Spleen (tissue), 11 donors: ENCODE measurements at regions not wholly inside any gene's neighbourhood (a gene's known extent, or its start where the extent isn't known, plus 50 kb on each side); places are given as distances from the start of the nearest gene placed in this dataset.

Experiments
- DNase-seq: peaks from one replicate; pipeline ENCODE4 v3.0.0-alpha.2; 2020
- H3K27ac ChIP-seq, 8 donors: fragments of 200-600 bp; sonication (generic) in 7 of 8; 1 replicate in 4 of 8; 2 replicates in 4 of 8; pipeline versions ENCODE4 v1.5.0 to v1.8.0; 2016 to 2021; ENCODE audit warnings: inconsistent platforms in 4 of 8, mild to moderate bottlenecking in 4 of 8, moderate library complexity in 1 of 8
- H3K27me3 ChIP-seq, 7 donors: fragments of 200-600 bp; sonication (generic) in 6 of 7; replicated peaks in 1 of 7; 1 replicate in 4 of 7; 2 replicates in 3 of 7; pipeline versions ENCODE4 v1.5.0 to v1.8.0; 2016 to 2021; ENCODE audit warnings: inconsistent platforms in 3 of 7, mild to moderate bottlenecking in 1 of 7
- H3K36me3 ChIP-seq, 6 donors: fragments of 200-600 bp; sonication (generic) in 5 of 6; 1 replicate in 4 of 6; 2 replicates in 2 of 6; pipeline versions ENCODE4 v1.5.0 to v1.8.0; 2016 to 2021; ENCODE audit warnings: inconsistent platforms in 2 of 6
- H3K4me1 ChIP-seq, 6 donors: fragments of 200-600 bp; sonication (generic) in 5 of 6; 1 replicate in 3 of 6; 2 replicates in 3 of 6; pipeline versions ENCODE4 v1.5.0 to v1.8.0; 2016 to 2021; ENCODE audit warnings: inconsistent platforms in 3 of 6
- H3K4me3 ChIP-seq, 8 donors: fragments of 200-600 bp; sonication (generic) in 7 of 8; 1 replicate in 4 of 8; 2 replicates in 4 of 8; pipeline versions ENCODE4 v1.5.0 to v1.8.0; 2016 to 2021; ENCODE audit warnings: inconsistent platforms in 4 of 8, mild to moderate bottlenecking in 4 of 8, moderate library complexity in 2 of 8
- H3K9me3 ChIP-seq, 8 donors: fragments of 200-600 bp; sonication (generic) in 7 of 8; 1 replicate in 4 of 8; 2 replicates in 4 of 8; pipeline versions ENCODE4 v1.5.0 to v1.8.0; 2016 to 2021; ENCODE audit warnings: inconsistent platforms in 4 of 8
- POLR2A ChIP-seq, 3 donors: fragments of 450-650 bp; IDR thresholded peaks; one replicate each; pipeline ENCODE4 v1.5.1; 2017; ENCODE audit warnings: antibody characterized with exemption in 3 of 3, mild to moderate bottlenecking in 1 of 3
- POLR2AphosphoS5 ChIP-seq, 3 donors: sonication (generic); formaldehyde crosslinking; IDR thresholded peaks; one replicate each; pipeline ENCODE4 v1.5.1; 2017; ENCODE audit warnings: antibody characterized with exemption in 3 of 3
- WGBS, 5 donors: extraction: QIAGEN DNeasy Blood & Tissue Kit in 3 of 5; methylation state at CpG; one replicate each; pipeline versions ENCODE4 v1.1.5 to v1.1.7; 2013 to 2018; 5-methylcytosine and 5-hydroxymethylcytosine counted together
- intact Hi-C: fragments of 100-400 bp; cut with DNase I; formaldehyde crosslinking; loops from one replicate; pipeline ENCODE4 v1.15.0; 2023; ENCODE audit warnings: low total_unique reads
- TF ChIP-seq, protein P1 (sequence below), 11 experiments: fragments of 200-600 bp in 7 of 11; fragments of 450-650 bp in 4 of 11; sonication (generic) in 4 of 11; IDR thresholded peaks in 8 of 11; conservative IDR thresholded peaks in 3 of 11; 1 replicate in 7 of 11; 2 replicates in 4 of 11; pipeline versions ENCODE4 v1.4.0 to v1.8.0; 2016 to 2021; ENCODE audit warnings: antibody characterized with exemption in 11 of 11, inconsistent platforms in 4 of 11, mild to moderate bottlenecking in 1 of 11
- donor health status: healthy with polysubstance abuse.
- donor health status: DM: no; HTN: no; CAD: no; lungs with moderate emphysema.
- donor health status: DM: no; HTN: no; CAD: no.
- donor health status: Bipolar disorder and iron deficiency.
- donor health status: healthy.
- donor health status: DM: no; HTN: no; CAD: no.
- donor health status: DM: yes; HTN: yes; CAD: no.

DNA sequence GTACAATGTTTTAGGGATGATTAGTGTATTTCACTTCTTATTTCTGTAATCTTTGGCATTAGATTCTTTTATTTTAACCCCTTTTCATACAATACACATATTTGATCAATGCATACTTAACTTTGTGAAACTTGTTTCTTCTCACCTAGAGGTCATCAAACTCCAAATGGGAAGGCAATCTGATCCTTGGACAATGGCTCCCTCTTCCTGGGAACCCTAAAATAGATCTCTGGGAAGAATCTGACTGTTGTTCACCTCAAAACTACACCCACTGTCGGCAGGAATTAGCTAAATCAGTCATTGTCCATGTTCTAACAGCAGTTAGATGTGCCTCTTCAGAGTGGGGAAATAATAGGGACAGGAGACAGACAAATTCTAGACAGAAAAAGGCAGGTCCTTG lies 707.4 kb upstream of the CHORDC1 start:
- WGBS, 5 donors: 65 to 83% (median 71%) methylated on average over 1 of the region's 1 CpG
- no peak overlapping the region for H3K27ac ChIP-seq
- H3K4me1 ChIP-seq: no peaks in the 10 kb centered on the region
- no peak for TF ChIP-seq POLR2A (IDR thresholded peaks at IDR 0.05)
- TF ChIP-seq, protein P1, sequence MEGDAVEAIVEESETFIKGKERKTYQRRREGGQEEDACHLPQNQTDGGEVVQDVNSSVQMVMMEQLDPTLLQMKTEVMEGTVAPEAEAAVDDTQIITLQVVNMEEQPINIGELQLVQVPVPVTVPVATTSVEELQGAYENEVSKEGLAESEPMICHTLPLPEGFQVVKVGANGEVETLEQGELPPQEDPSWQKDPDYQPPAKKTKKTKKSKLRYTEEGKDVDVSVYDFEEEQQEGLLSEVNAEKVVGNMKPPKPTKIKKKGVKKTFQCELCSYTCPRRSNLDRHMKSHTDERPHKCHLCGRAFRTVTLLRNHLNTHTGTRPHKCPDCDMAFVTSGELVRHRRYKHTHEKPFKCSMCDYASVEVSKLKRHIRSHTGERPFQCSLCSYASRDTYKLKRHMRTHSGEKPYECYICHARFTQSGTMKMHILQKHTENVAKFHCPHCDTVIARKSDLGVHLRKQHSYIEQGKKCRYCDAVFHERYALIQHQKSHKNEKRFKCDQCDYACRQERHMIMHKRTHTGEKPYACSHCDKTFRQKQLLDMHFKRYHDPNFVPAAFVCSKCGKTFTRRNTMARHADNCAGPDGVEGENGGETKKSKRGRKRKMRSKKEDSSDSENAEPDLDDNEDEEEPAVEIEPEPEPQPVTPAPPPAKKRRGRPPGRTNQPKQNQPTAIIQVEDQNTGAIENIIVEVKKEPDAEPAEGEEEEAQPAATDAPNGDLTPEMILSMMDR (IDR thresholded peaks at IDR 0.05 in 8 of 11, conservative IDR thresholded peaks at IDR 0.05 in 3 of 11): no peak
- no peak for TF ChIP-seq POLR2AphosphoS5 (IDR thresholded peaks at IDR 0.05)
- no peak for DNase-seq
- H3K27me3 ChIP-seq: no peaks in the 10 kb centered on the region
- H3K9me3 ChIP-seq: peaks cover 0 to 23% (median 8%) of the 10 kb centered on the region in 8 donors
- H3K4me3 ChIP-seq: no peak overlapping the region
- intact Hi-C loops: no loop called here
- no peaks in the 10 kb centered on the region for H3K36me3 ChIP-seq

- Histone ChIP-seq H3K27me3 (no peaks in the 10 kb centered on the region), H3K27ac (no peak overlapping the region), H3K4me3 (no peak overlapping the region), H3K9me3 (no peaks in the 10 kb centered on the region), H3K4me1 (peaks cover 0 to 3% (median 0%) of the 10 kb centered on the region in 6 donors), H3K36me3 (no peaks in the 10 kb centered on the region)
- DNase-seq: no peak
- TF ChIP-seq POLR2A (IDR thresholded peaks at IDR 0.05) (no peak), POLR2AphosphoS5 (IDR thresholded peaks at IDR 0.05) (no peak)
- TF ChIP-seq, protein P1 (IDR thresholded peaks at IDR 0.05 in 8 of 11, conservative IDR thresholded peaks at IDR 0.05 in 3 of 11): no peak
- WGBS, 5 donors: 11 to 26% (median 16%) methylated on average over 2 of the region's 2 CpGs
- intact Hi-C loops: no loop called here
These were observed 696.5 kb upstream of the CHORDC1 start for GRCh38 chr11:90919332-90919731.

DNA sequence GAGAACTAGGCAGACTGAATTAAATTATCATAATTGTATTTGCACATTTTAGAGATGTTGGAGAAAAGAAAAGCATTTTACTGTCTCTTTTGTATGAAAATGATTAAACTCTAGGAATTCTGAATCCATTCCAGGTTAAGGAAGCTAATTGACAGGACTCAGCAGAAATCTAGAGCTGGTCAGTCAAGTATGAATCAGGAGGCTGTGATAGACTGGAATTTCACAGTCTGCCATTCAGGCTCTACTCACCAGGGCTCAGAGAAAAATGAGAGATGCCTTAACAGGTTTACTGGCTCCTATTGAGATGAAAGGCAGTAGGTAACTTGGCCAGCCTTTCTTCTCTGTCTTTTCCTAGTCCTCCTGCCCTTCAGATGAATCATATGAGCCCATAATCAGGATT lies 693.9 kb upstream of the CHORDC1 start:
- Histone ChIP-seq H3K36me3 (no peaks in the 10 kb centered on the region), H3K4me1 (peaks cover 0 to 3% (median 0%) of the 10 kb centered on the region in 6 donors), H3K4me3 (no peak overlapping the region), H3K27ac (no peak overlapping the region), H3K27me3 (no peaks in the 10 kb centered on the region), H3K9me3 (no peaks in the 10 kb centered on the region)
- no peak for DNase-seq
- TF ChIP-seq POLR2AphosphoS5 (IDR thresholded peaks at IDR 0.05): no peak
- TF ChIP-seq, protein P1 (IDR thresholded peaks at IDR 0.05 in 8 of 11, conservative IDR thresholded peaks at IDR 0.05 in 3 of 11): no peak
- TF ChIP-seq POLR2A (IDR thresholded peaks at IDR 0.05): no peak
- intact Hi-C loops: no loop called here

DNA sequence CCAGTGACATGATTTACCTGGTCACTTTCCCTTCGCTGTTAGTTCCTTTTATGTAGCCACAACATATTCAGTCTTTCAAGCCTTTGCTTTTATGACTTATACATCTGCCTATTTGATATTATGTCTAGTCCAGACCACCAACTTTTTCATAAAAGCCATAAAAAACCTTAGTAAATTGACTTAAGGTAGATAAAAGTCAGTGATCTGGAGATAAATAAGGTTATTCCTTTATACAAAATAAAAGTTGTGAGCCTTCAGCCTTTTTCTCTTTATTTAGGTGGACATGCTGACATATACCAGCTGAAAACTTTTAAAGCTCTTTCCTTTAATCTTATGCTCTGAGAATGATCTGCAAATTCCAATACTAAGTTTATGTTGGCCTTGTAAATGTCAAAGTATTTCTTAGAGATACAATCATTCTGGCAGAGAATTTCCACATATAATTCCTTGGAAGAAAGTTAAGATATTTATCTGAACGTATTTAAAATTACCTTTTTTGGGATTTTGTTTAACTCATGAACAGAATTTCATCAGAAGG lies 690.4 kb upstream of the CHORDC1 start:
- H3K27me3 ChIP-seq: no peaks in the 10 kb centered on the region
- intact Hi-C loops: no loop called here
- H3K4me3 ChIP-seq: no peak overlapping the region
- WGBS, 5 donors: 73 to 87% (median 78%) methylated on average over 2 of the region's 2 CpGs
- H3K27ac ChIP-seq: no peak overlapping the region
- no peaks in the 10 kb centered on the region for H3K4me1 ChIP-seq
- DNase-seq: no peak
- TF ChIP-seq POLR2A (IDR thresholded peaks at IDR 0.05) (no peak), POLR2AphosphoS5 (IDR thresholded peaks at IDR 0.05) (no peak)
- TF ChIP-seq, protein P1 (IDR thresholded peaks at IDR 0.05 in 8 of 11, conservative IDR thresholded peaks at IDR 0.05 in 3 of 11): no peak
- no peaks in the 10 kb centered on the region for H3K36me3 ChIP-seq
- no peaks in the 10 kb centered on the region for H3K9me3 ChIP-seq
